Stimulated activated effector memory CD8-positive, alpha-beta T cell treated with anti-CD3 and anti-CD28 coated beads, Interleukin-12 subunit alpha, Interleukin-12 subunit beta, amount 100 ng/mL, for 72 hours (primary cell): ENCODE measurements at regions not wholly inside any gene's neighbourhood (a gene's known extent, or its start where the extent isn't known, plus 50 kb on each side); places are given as distances from the start of the nearest gene placed in this dataset.
"Not testable (repeated sequence)": the region's sequence is repeated elsewhere in the genome, so short reads cannot be mapped to it uniquely, and the experiment has no call there.

ENCODE experiments used
- ATAC-seq: fragments of 150-1000 bp; cut with Tn5 transposase; 2 replicates; pipeline ENCODE4 v1.10.0; 2021
- DNase-seq, 2 donors: peaks; one replicate each; pipeline ENCODE4 v3.0.0; 2021 to 2022; ENCODE audit warnings: low spot score in 2 of 2
- H3K27ac Mint-ChIP-seq: one replicate; pipeline ENCODE4 v1.8.0; 2022; ENCODE audit warnings: mild to moderate bottlenecking, mixed read lengths
- H3K36me3 Mint-ChIP-seq: one replicate; pipeline ENCODE4 v1.8.0; 2022; ENCODE audit warnings: mild to moderate bottlenecking, mixed read lengths
- H3K4me1 Mint-ChIP-seq: one replicate; pipeline ENCODE4 v1.8.0; 2022; ENCODE audit warnings: mixed read lengths
- H3K4me3 Mint-ChIP-seq: one replicate; pipeline ENCODE4 v1.8.0; 2022; ENCODE audit warnings: mild to moderate bottlenecking, mixed read lengths
- H3K9me3 Mint-ChIP-seq: one replicate; pipeline ENCODE4 v1.8.0; 2022; ENCODE audit warnings: mixed read lengths

DNA sequence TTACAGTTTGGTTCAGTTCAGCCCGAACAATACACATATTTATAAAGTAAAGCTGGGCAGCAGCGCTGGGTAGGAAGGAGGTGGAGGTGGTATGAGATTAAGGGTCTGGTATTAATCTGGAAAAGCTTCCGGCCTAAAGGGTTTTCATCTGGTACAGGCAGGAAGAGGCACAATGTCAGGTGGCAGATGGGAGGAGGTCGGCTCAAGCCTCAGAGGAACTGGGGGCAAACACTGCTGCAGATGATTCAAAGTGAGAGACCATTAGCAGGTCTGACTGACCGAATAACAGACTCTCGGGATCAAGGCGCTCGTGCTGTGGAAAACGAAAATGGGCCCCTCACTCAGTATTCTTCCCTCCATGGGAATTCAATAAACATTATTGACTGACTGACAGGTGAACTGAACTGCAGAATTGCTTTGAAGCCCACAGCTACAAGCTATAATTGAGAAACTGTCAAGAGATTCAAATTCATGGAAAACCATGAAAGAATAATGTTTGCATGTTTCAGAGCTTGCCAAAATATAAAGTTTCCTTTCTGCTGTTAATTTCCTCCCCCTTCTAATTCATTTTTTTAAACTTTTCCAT, 75.3 kb downstream of the TMEM167A start:
- DNase-seq (no peak), ATAC-seq (no peak)
- Mint-ChIP-seq H3K9me3 (no peaks in the 10 kb centered on the region), H3K36me3 (no peaks in the 10 kb centered on the region), H3K4me3 (no peak overlapping the region), H3K4me1 (no peaks in the 10 kb centered on the region), H3K27ac (no peak overlapping the region)

DNA sequence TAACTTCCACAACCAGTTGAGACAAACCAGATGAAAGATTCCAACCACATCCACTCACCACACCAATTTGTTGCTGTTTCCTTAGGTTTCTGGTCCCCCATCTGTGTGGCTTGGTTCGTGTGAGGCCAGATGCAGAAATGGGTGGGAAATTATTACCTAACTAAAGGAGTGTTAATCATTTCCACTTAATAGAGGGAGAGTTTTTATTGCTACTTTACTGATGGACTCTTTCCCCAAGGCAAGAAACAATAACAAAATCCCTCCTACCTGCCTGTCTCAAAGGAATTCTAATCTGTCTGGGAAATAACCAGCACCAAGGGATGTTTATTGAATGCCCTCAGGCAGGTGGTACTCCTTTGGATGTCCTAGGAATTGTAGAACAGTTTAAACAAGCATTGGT, 76.3 kb downstream of the TMEM167A start:
- Mint-ChIP-seq H3K27ac (no peak overlapping the region), H3K4me3 (no peak overlapping the region), H3K4me1 (no peaks in the 10 kb centered on the region)

DNA sequence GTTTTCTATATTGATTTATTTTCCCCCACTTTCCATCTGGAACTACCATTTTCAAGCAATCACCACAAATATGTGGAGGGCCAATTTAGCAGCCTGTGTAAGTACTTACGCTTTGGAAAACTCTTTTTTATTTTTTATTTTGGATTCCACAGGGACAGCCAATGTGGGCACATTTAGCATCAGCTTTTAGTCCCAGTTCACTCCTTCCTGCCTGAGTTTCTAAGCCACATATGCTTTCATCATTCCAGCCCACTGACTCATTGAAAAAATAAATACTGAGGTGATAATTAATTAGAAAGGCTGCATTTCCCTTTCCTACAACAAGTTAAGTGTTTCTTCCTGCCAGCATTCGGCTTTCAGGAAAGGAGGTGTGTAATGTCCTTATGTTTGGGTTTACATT, 76.8 kb downstream of the TMEM167A start:
- no peak overlapping the region for H3K4me3 Mint-ChIP-seq
- no peak for DNase-seq
- ATAC-seq = no peak
- no peaks in the 10 kb centered on the region for H3K4me1 Mint-ChIP-seq
- H3K9me3 Mint-ChIP-seq = no peaks in the 10 kb centered on the region
- no peaks in the 10 kb centered on the region for H3K36me3 Mint-ChIP-seq
- H3K27ac Mint-ChIP-seq = no peak overlapping the region

More for the DNA sequence above, 76.3 kb downstream of the TMEM167A start:
- ATAC-seq (no peak), DNase-seq (no peak)
- Mint-ChIP-seq H3K9me3 (no peaks in the 10 kb centered on the region), H3K36me3 (no peaks in the 10 kb centered on the region)

DNA sequence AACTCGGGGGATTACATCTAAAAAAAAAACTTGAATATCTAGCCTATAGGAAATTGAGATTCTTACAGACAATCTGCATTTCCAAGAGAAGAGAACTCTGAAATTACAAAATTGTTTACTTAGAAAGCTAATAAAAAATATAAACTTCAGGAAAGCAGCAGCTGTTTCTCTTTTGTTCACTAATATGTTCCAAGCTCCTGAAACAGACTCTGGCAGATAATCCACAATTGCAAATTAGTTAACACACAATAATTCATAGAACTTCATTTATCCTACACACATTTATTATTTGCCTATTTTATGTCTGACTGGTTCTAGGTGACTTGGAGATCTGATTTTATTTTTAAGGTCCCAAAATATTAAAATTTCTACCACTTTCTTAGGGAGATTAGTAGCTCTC, 83.8 kb downstream of the TMEM167A start:
- ATAC-seq = no peak
- no peak for DNase-seq
- Mint-ChIP-seq H3K27ac (no peak overlapping the region), H3K9me3 (no peaks in the 10 kb centered on the region), H3K36me3 (no peaks in the 10 kb centered on the region), H3K4me3 (no peak overlapping the region), H3K4me1 (no peaks in the 10 kb centered on the region)

DNA sequence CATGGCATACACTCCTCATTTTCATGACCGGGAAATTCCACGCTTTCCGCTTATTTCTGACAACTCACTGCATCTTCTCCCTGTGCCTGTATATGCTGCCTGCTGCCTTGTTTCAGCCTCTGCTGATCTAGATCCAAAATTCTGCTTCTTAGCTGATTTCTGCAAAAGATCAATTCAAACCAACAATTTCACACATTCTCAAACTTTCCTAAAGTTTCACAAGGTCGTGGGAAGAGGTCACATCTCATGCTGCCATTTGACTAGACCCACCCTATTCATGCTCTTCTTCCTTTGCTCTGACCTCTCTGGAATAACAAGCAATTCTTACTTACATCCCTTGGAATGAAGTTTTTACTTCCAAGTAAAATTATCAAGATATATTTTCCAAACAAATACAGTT, 84.5 kb downstream of the TMEM167A start:
- ATAC-seq (no peak), DNase-seq (no peak)
- no peaks in the 10 kb centered on the region for H3K4me1 Mint-ChIP-seq
- no peak overlapping the region for H3K27ac Mint-ChIP-seq
- H3K36me3 Mint-ChIP-seq = no peaks in the 10 kb centered on the region
- no peak overlapping the region for H3K4me3 Mint-ChIP-seq
- H3K9me3 Mint-ChIP-seq = no peaks in the 10 kb centered on the region

DNA sequence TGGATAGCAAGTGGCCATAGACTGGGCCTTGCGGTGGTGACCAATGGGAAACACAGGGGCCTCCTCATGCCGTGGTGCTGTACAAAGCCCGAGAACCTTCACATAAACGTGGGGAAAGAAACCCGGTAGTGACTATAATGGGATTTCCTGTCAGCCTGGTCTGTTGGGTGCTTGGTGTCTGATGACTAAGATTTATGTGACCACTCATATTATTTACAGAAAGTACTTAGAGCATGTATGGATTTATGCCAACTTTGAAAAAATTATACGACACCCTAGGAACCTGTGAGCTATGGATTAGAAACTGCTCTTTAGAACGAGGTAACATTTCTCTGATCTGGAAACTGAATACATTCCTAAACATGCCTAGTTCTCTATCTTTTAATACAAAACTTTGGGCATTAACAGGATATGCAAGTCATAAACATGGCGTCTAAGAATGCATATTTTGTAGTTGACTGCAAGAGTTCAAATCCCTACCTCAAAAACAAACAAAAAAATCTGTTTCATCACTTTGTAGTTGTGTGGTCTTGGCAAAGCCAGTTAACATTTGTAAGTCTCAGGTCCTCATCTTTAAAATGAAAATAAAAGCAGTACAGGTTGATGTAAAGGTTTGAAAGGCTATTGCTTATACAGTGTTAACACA, 85.4 kb downstream of the TMEM167A start:
- no peak for ATAC-seq
- no peak for DNase-seq

DNA sequence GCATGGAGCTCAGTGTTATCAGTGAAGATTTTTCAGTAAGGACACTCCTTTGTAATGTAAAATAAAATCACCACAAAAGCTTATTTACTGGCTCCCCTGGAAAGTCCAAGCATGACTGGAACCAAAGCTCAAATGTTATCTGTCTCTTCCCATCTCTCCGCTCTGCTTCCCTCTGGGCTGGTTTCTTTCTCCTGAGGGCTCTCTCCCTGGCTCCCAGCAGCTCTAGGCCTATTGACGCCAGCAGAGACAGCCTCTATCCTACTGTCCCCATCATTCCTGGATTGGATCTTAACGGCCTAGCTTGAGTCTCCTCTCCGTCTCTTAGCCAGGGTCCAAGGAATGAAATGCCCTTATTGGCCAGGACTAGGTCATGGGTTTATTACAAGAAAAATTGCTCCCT, 86.1 kb downstream of the TMEM167A start:
- Mint-ChIP-seq H3K36me3 (no peaks in the 10 kb centered on the region), H3K4me3 (no peak overlapping the region)
- no peak for ATAC-seq

More for the DNA sequence above, 85.4 kb downstream of the TMEM167A start:
- Mint-ChIP-seq H3K27ac (no peak overlapping the region), H3K36me3 (no peaks in the 10 kb centered on the region), H3K9me3 (no peaks in the 10 kb centered on the region), H3K4me3 (no peak overlapping the region), H3K4me1 (no peaks in the 10 kb centered on the region)

DNA sequence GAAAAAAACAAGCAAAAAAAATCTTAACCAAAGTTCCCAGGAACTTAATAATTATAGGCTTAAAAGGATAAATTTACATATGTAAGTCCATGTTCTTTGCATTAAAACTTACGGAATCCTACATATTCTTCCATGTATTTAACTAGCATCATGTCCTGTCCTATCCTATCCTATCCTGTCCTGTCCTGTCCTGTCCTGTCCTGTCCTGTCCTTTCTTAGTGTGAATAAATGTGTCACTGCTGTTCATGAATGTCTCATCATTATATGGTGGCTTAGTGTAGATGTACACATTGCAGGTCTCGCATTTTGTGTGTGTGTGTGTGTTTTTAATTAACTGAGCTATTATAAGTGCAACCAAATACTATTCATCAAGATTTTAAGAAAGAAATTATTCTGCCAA, 90.0 kb downstream of the TMEM167A start:
- Mint-ChIP-seq H3K4me1 (no peaks in the 10 kb centered on the region), H3K27ac (no peak overlapping the region), H3K36me3 (no peaks in the 10 kb centered on the region), H3K9me3 (no peaks in the 10 kb centered on the region), H3K4me3 (no peak overlapping the region)
- no peak for DNase-seq
- ATAC-seq = no peak

More for the DNA sequence above, 86.1 kb downstream of the TMEM167A start:
- no peak for DNase-seq
- Mint-ChIP-seq H3K9me3 (no peaks in the 10 kb centered on the region), H3K27ac (no peak overlapping the region), H3K4me1 (no peaks in the 10 kb centered on the region)

DNA sequence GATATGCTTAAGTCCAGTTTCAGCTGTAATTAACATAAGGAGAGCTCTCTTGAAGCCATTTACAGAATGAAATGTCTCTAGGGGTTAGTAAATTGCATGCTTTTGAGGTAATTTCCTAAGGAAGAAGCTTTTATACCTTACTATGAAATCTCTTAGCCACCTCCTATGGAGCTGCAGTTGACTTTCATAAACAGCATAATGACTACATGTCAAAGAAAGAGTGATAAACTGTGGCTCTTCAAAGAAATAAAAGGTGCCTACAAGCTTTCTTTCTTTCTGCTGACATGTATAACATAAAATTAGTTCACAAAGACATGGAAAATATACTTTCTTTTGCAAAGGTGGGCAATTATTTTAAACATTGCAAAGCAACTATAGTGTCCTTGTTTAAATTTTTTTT, 90.8 kb downstream of the TMEM167A start:
- Mint-ChIP-seq H3K27ac (no peak overlapping the region), H3K4me3 (no peak overlapping the region), H3K9me3 (no peaks in the 10 kb centered on the region), H3K4me1 (no peaks in the 10 kb centered on the region), H3K36me3 (no peaks in the 10 kb centered on the region)
- ATAC-seq = no peak
- no peak for DNase-seq

DNA sequence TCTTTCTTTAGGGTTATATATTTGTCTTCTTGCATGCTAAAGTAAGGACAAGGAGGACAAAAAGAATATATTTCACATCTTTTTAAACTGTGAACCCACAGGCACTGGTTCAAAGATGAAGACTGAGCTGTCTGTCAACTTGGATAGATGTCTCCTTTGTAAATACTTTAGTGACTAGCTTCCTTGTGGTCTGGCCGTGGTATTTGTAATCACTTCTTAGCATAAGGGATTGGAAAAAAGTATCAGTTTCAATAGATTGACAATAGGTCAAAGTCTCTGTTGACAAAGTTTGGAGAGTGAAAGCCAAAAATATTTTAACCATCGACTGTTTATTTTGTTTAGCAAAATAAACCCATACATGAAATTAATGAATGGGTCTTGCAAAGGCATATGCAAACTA, 91.4 kb downstream of the TMEM167A start:
- H3K4me1 Mint-ChIP-seq = no peaks in the 10 kb centered on the region
- no peak overlapping the region for H3K27ac Mint-ChIP-seq
- H3K9me3 Mint-ChIP-seq = no peaks in the 10 kb centered on the region
- DNase-seq (no peak), ATAC-seq (no peak)
- H3K4me3 Mint-ChIP-seq = no peak overlapping the region
- no peaks in the 10 kb centered on the region for H3K36me3 Mint-ChIP-seq

DNA sequence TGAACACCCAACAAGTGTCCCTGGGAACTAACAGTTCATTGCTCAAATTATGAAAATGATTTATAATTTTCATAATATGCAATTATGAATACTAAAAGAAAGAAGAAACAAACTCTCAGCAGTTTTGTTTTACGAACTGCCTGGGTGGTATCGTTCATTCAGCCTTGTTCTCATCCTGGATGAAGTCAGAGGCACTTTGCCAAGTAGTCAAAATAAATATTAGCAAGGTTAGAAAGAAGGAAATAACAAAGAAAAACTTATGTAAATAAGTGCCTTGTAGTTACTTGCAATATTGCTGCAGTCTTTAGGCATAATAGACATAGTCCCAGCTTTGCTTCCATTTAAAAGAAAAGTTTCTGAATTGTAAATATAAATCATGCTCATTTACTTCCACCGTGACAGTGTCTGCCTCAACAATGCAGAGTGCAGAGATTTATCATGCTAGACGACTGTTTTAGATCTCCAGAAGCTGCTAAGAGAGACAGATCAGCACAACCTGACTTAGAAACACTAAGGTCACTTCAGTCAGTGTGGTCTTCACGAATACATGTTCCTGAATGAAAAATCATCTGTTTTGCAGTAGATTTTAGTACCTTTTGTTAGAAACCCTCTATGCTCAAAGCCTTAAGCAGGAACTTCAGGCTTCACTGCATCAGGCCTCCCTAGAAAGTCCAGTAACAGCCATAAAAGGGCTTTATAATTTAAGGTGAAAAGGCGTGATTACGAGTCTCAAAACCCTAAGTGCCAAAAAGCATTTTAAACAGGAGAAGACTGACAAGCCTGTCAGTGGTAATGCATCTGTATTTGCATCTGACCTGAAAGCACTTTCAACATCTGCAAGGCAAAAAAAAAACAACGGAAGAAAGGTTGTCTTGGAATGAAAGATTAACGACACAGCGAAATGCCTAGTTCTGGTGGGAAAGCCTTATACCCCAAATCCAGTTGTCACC, 92.1 kb downstream of the TMEM167A start:
- DNase-seq (no peak), ATAC-seq (no peak)
- Mint-ChIP-seq H3K27ac (no peak overlapping the region), H3K36me3 (no peaks in the 10 kb centered on the region), H3K4me1 (no peaks in the 10 kb centered on the region), H3K9me3 (peaks cover under 1% of the 10 kb centered on the region), H3K4me3 (no peak overlapping the region)

DNA sequence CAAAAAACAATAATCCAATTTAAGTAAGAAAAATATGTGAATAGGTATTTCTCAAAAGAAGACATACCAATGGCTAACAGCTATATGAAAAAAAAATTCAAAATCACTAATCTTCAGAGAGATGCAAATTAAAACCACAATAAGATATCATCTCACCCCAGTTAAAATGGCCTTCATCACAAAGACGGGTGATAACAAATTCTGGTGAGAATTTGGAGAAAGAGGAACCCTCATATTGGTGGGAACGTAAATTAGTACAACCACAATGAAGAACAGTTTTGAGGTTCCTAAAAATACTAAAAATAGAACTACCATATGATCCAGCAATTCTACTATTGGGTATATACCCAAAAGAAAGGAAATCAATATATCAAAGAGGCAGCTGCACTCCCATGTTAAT, 94.3 kb downstream of the TMEM167A start:
- Mint-ChIP-seq H3K4me1 (no peaks in the 10 kb centered on the region), H3K36me3 (no peaks in the 10 kb centered on the region), H3K4me3 (no peak overlapping the region), H3K9me3 (peaks cover 5% of the 10 kb centered on the region), H3K27ac (no peak overlapping the region)
- DNase-seq (no peak), ATAC-seq (no peak)

DNA sequence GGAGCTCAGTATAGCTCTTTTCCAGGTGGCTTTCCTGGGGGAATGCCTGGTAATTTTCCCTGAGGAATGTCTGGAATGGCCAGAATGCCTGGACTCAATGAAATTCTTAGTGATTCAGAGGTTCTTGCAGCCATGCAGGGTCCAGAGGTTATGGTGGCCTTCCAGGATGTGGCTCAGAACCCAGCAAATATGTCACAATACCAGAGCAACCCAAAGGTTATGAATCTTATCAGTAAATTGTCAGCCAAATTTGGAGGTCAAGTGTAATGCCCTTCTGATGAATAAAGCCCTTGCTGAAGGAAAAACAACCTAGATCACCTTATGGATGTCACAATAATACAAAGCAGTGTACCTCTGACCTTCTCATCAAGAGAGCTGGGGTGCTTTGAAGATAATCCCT, 100.3 kb downstream of the TMEM167A start:
- H3K27ac Mint-ChIP-seq, H3K36me3 Mint-ChIP-seq, ATAC-seq, H3K4me3 Mint-ChIP-seq, DNase-seq, H3K4me1 Mint-ChIP-seq: not testable (repeated sequence)
- H3K9me3 Mint-ChIP-seq = peaks cover 21% of the 10 kb centered on the region

DNA sequence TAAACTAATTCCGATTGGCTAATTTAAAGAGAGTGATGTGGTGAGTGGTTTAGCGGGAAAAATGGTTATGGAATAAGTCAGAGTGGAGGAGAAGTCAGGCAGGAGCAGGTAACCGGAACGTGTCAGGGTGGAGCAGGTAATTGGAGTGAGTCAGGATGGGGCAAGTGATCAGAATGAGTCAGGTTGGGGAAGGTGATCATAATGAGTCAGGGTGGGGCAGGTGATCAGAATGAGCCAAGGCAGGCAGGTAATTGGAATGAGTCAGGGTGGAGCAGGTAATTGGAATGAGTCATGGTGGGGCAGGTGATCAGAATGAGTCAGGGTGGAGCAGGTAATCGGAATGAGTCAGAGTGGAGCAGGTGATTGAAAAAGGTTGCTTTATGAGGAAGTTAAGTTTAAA, 101.4 kb downstream of the TMEM167A start:
- H3K36me3 Mint-ChIP-seq = no peaks in the 10 kb centered on the region
- no peak overlapping the region for H3K4me3 Mint-ChIP-seq
- H3K9me3 Mint-ChIP-seq = peaks cover 21% of the 10 kb centered on the region
- no peak for DNase-seq
- no peaks in the 10 kb centered on the region for H3K4me1 Mint-ChIP-seq
- no peak for ATAC-seq
- H3K27ac Mint-ChIP-seq = no peak overlapping the region

DNA sequence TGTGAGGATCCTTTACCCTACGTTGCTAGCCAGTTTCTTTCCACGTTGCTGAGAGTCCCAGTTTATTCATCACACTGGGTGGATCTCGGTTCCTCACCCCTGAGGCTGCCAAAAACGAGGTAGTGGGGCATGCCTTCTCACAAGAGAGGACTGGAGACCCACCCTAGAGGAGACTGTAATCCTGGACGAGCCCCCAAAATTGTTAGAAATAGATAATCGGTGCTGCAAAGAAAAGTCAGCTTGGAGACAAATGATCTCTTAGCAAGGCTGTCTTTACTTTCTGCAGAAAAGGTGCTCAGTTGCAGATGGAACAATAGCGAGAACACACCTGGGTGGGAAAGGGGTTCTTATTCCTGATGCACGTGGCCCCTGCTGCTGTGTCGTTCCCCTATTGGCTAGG, 101.8 kb downstream of the TMEM167A start:
- Mint-ChIP-seq H3K36me3 (no peaks in the 10 kb centered on the region), H3K4me1 (no peaks in the 10 kb centered on the region), H3K9me3 (peaks cover 21% of the 10 kb centered on the region), H3K4me3 (no peak overlapping the region), H3K27ac (no peak overlapping the region)
- ATAC-seq = no peak
- no peak for DNase-seq

DNA sequence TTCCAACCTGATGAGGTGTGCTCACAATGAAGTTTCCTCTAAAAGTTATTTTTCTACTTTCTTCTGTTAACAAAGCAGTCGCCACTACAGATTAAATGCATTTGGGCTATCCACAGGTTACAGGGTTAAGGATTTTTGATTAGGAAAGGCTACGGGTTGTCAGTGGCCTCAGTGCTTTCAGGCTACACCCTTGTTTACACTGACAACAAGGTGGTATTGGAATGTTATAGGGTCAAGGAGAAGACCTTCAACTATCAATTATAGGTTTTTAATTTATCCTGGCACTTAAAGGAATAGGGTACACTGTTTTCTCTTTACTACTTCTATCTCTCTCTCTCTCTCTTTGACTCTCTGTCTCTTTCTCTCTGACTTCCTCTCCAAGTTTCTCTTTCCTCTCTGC, 102.8 kb downstream of the TMEM167A start:
- peaks cover 19% of the 10 kb centered on the region for H3K9me3 Mint-ChIP-seq
- not testable (repeated sequence) for ATAC-seq, H3K4me3 Mint-ChIP-seq, H3K27ac Mint-ChIP-seq, DNase-seq, H3K36me3 Mint-ChIP-seq, H3K4me1 Mint-ChIP-seq
